CD4-positive, alpha-beta T cell (primary cell): ENCODE measurements at regions not wholly inside any gene's neighbourhood (a gene's known extent, or its start where the extent isn't known, plus 50 kb on each side); places are given as distances from the start of the nearest gene placed in this dataset.

Experiments used
- ATAC-seq: fragments of 200-7000 bp; cut with Tn5 transposase; one replicate; pipeline ENCODE4 v1.10.0; 2022; ENCODE audit warnings: mild to moderate bottlenecking; ENCODE audit not compliant: poor library complexity
- CTCF ChIA-PET: fragments of 350-600 bp; sonication (Branson Sonifier 250); formaldehyde crosslinking; loops from one replicate; lab custom pipeline; 2021; ENCODE audit warnings: antibody characterized with exemption, inconsistent platforms; lab: Charles Lee
- POLR2A ChIA-PET: fragments of 350-600 bp; sonication (Branson Sonifier 250); formaldehyde crosslinking; loops from one replicate; lab custom pipeline; 2021; ENCODE audit warnings: antibody characterized with exemption, inconsistent platforms; lab: Charles Lee
- DNase-seq, 14 experiments: peaks; one replicate each; pipeline ENCODE4 v3.0.0-alpha.2; 2013 to 2020; ENCODE audit warnings: mixed read lengths in 2 of 14
- H3K27ac ChIP-seq, 2 donors: one replicate each; pipeline versions ENCODE4 v1.5.1 to v1.7.0; 2013; ENCODE audit warnings: low read length in 2 of 2, low read depth in 1 of 2, mild to moderate bottlenecking in 1 of 2
- H3K27me3 ChIP-seq, 2 experiments: 1 replicate in 1 of 2; 2 replicates in 1 of 2; pipeline versions ENCODE4 v1.6.1 to v1.7.0; 2013; ENCODE audit warnings: low read length in 2 of 2, control low read depth in 1 of 2, mild to moderate bottlenecking in 1 of 2, moderate library complexity in 1 of 2; ENCODE audit not compliant: insufficient read depth in 2 of 2, control insufficient read depth in 1 of 2
- H3K36me3 ChIP-seq: one replicate; pipeline ENCODE4 v1.6.1; 2013; ENCODE audit warnings: low read length, control low read depth; ENCODE audit not compliant: insufficient read depth
- H3K4me1 ChIP-seq: one replicate; pipeline ENCODE4 v1.6.1; 2013; ENCODE audit warnings: low read length, control low read depth; ENCODE audit not compliant: insufficient read depth
- H3K4me3 ChIP-seq: one replicate; pipeline ENCODE4 v1.5.1; 2013; ENCODE audit warnings: mild to moderate bottlenecking, low read length, moderate library complexity
- H3K9me3 ChIP-seq, 2 experiments: 1 replicate in 1 of 2; 2 replicates in 1 of 2; pipeline versions ENCODE4 v1.6.1 to v1.7.0; 2013; ENCODE audit warnings: low read length in 2 of 2, mild to moderate bottlenecking in 2 of 2, control low read depth in 1 of 2, moderate library complexity in 1 of 2; ENCODE audit not compliant: control insufficient read depth in 1 of 2, insufficient read depth in 1 of 2
- H3K27ac Mint-ChIP-seq: one replicate; pipeline ENCODE4 v1.8.0; 2020; ENCODE audit warnings: mixed read lengths
- H3K27me3 Mint-ChIP-seq: one replicate; pipeline ENCODE4 v1.8.0; 2021; ENCODE audit warnings: mixed read lengths
- H3K36me3 Mint-ChIP-seq: one replicate; pipeline ENCODE4 v1.8.0; 2021; ENCODE audit warnings: low read depth, mixed read lengths
- H3K4me1 Mint-ChIP-seq: one replicate; pipeline ENCODE4 v1.8.0; 2021; ENCODE audit warnings: low read depth, mixed read lengths
- H3K4me3 Mint-ChIP-seq: one replicate; pipeline ENCODE4 v1.8.0; 2020; ENCODE audit warnings: mild to moderate bottlenecking, mixed read lengths
- H3K9me3 Mint-ChIP-seq: one replicate; pipeline ENCODE4 v1.8.0; 2020; ENCODE audit warnings: mixed read lengths
- CTCF ChIP-seq: fragments of 200-600 bp; IDR thresholded peaks from one replicate; pipeline ENCODE4 v1.8.0; 2022; ENCODE audit warnings: antibody characterized with exemption, mild to moderate bottlenecking
- intact Hi-C, 2 experiments: fragments of 100-400 bp; cut with DNase I in 1 of 2; cut with micrococcal nuclease in 1 of 2; formaldehyde crosslinking; loops; one replicate each; pipeline versions ENCODE4 v1.15.1 to v1.9.0; 2023 to 2025; cut with DNase I, micrococcal nuclease

DNA sequence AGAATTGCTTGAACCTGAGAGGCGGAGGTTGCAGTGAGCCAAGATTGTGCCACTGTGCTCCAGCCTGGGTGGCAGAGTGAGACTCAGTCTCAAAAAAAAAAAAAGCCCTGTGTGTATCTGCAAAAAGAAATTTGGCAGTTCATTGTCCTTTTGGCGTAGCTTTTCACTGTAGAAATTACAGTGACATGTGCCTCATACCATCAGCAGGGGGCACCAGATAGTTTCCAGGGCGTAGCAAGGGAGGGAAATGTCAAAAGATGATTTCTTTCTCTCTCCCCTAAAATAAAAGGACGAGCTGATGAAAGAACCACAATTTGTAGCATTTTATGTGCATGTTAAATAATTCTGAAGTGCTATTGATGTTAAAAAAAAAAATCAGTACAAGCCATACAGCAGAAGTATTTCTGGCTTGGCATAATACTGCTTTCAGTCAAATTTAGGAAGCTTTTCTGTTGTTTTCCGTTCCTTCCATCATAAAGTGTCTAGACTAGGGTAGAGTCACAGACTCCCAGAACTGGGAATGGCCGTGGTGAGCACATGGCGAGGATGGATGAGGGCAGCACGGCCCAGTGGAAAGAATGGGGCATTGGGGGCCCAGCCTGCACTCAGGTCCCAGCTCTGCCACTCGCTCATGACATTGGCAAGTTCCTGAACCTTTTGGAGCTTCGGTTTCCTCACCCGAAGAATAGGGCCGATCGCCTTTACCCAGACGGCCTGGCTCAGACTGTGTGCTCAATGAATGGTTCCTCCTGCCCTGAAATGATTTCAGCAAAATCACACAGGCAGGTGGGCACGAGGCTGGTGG, 59.8 kb upstream of the RPH3AL start:
- intact Hi-C loops = loop anchor here (1.0 to 5.0 kb wide), 4 partner anchors 220 to 585 kb away; partner anchors contain the start of gene TIMM22 (in 1 of the 2)
- CTCF ChIA-PET = interaction anchor here (0.6 to 2.3 kb wide), 46 partner anchors 9 to 584 kb away, joined by 3 to 47 read pairs (median 4); partner anchors contain the start of genes TIMM22 and VPS53
- Histone ChIP-seq H3K27me3 (no peaks in the 10 kb centered on the region), H3K27ac (peak overlapping the region; percentile 27 to 95), H3K9me3 (no peaks in the 10 kb centered on the region), H3K36me3 (peaks cover 15% of the 10 kb centered on the region), H3K4me3 (peak overlapping the region; percentile 57), H3K4me1 (peaks cover 87% of the 10 kb centered on the region)
- peak; percentile 40 to 89 (median 62) for DNase-seq
- ATAC-seq = no peak
- peak overlapping the region; percentile 91 for H3K4me3 Mint-ChIP-seq
- H3K36me3 Mint-ChIP-seq = peaks cover 32% of the 10 kb centered on the region
- peaks cover 4% of the 10 kb centered on the region for H3K27me3 Mint-ChIP-seq
- H3K4me1 Mint-ChIP-seq = peaks cover 77% of the 10 kb centered on the region
- no peaks in the 10 kb centered on the region for H3K9me3 Mint-ChIP-seq
- TF ChIP-seq CTCF = peak; percentile 88
- POLR2A ChIA-PET = interaction anchor here (0.6 to 3.0 kb wide), 23 partner anchors 10 to 584 kb away, joined by 3 to 37 read pairs (median 4); partner anchors contain the start of genes GEMIN4, GLOD4, MRM3 and TIMM22
- H3K27ac Mint-ChIP-seq = peak overlapping the region; percentile 96

DNA sequence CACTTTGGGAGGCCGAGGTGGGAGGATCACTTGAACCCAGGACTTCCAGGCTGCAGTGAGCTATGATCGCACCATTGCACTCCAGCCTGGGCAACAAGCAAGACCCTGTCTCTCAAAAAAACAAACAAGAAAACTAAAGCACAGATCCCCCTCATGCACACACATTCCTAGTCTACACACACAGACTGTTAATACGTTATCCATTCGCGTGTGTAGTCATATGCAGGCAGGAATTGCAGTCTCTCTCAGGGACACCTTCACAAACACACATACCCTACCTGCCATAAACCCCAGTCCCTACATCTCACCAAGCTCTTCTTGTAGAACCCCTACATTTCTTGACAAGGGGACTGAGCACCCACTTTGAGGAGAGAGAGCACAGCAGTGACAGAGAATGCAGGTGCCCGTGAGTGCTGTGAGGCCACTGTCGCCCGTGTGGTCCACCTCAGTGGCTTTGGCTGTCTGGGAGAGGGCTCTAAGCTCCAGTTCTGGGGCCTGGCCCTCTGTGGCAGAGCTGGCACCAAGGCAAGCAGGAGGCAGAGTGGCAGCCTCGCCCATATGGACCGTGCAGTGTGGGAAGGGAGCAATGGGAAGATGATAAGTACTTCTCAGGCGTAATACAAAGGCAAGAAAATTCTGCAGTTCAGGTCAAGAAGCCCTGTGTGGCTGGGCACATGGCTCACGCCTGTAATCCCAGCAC, 59.0 kb upstream of the RPH3AL start:
- H3K4me1 ChIP-seq = peaks cover 78% of the 10 kb centered on the region
- no peak for TF ChIP-seq CTCF
- peaks cover 35% of the 10 kb centered on the region for H3K36me3 Mint-ChIP-seq
- H3K27me3 ChIP-seq = no peaks in the 10 kb centered on the region
- ATAC-seq (no peak), DNase-seq (peak in 1 of 14 experiments; percentile 35)
- peaks cover 15% of the 10 kb centered on the region for H3K36me3 ChIP-seq
- ChIA-PET CTCF (interaction anchor here (0.6 to 2.3 kb wide), 39 partner anchors 10 to 585 kb away, joined by 3 to 47 read pairs (median 4); partner anchors contain the start of gene TIMM22), POLR2A (interaction anchor here (0.7 to 3.0 kb wide), 19 partner anchors 9 to 585 kb away, joined by 3 to 37 read pairs (median 4); partner anchors contain the start of genes GLOD4, MRM3, TIMM22 and VPS53)
- intact Hi-C loops = loop anchor here (1.0 to 5.0 kb wide), 6 partner anchors 221 to 586 kb away; partner anchors contain the start of genes TIMM22 (in 2 of the 2) and GEMIN4 (in 1 of the 2)
- no peaks in the 10 kb centered on the region for H3K9me3 Mint-ChIP-seq
- H3K27ac ChIP-seq = peak overlapping the region in 1 of 2 donors; percentile 95
- peaks cover 69% of the 10 kb centered on the region for H3K4me1 Mint-ChIP-seq
- H3K9me3 ChIP-seq = no peaks in the 10 kb centered on the region
- peak overlapping the region; percentile 91 for H3K4me3 Mint-ChIP-seq
- peaks cover 4% of the 10 kb centered on the region for H3K27me3 Mint-ChIP-seq
- peak overlapping the region; percentile 96 for H3K27ac Mint-ChIP-seq
- H3K4me3 ChIP-seq = peak overlapping the region; percentile 86
